GM12872 (cell line): ENCODE measurements at regions not wholly inside any gene's neighbourhood (a gene's known extent, or its start where the extent isn't known, plus 50 kb on each side); places are given as distances from the start of the nearest gene placed in this dataset.

Experiments used
- CTCF ChIP-seq: IDR thresholded peaks from 3 replicates; pipeline ENCODE4 v1.5.1; 2011; ENCODE audit warnings: low read depth, mild to moderate bottlenecking, low read length, moderate library complexity; ENCODE audit not compliant: insufficient read depth

GRCh38 chr13:44277459-44277858, 96.2 kb upstream of the SERP2 start:
- no peak for TF ChIP-seq CTCF

DNA sequence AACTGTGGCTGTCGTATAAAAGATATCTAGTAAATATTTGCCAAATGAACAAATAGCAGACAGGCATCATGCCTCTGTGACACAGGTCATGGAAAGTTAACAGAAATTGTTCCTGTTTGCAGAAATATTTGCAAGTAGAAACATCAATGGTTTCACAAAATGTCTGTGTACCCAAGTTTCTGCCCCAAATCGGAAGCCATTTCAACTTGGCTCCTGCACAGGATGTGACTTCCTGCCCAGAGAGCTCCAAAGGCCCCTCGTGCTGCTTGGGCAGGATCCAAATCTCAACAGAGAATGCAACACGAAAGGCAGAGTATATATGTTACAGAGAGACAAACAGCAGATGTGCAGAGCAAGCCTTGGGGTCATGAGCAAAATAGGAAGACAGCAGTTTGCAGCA, 95.5 kb upstream of the SERP2 start:
- no peak for TF ChIP-seq CTCF

GRCh38 chr13:44280456-44280855, 93.2 kb upstream of the SERP2 start:
- TF ChIP-seq CTCF, result no peak

DNA sequence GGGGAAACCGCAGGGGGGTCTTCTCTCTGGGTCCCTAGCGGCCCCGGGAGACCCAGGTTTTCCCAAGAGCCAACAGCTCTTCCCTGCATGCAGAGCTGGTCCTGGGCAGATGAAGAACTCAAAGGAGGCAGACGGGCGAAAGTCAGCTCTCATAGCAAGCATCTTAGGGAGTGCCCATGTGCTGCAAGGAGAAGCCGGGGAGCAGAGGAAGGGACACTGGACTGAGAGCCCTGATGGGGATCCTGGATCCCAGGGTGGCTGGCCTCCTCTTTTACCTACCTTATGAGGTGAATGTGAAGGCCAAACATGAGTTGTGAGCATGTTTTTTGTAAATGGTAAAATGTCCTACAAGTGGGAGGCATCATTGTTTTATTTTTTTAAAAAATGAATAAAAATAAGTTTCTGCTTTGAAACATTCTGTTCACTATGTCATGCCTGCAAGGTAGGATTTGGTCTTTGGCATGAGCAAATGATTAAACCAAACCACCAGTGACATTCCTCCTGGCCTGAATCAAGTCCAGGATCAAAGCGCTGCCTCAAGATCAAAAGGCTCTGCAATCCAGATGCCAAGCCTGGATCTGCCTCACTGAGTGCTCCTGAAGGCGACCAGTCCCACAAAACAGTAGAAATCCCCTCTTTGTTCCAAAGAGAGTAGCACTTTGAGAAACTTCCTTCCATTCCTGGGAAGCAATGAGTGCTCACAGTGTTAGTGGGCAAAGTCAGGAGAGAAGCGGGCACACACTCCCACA, 92.2 kb upstream of the SERP2 start:
- no peak for TF ChIP-seq CTCF

GRCh38 chr13:44283600-44283999, 90.0 kb upstream of the SERP2 start:
- TF ChIP-seq CTCF, result no peak

- TF ChIP-seq CTCF, result no peak
Measured at GRCh38 chr13:44287958-44288357, 85.7 kb upstream of the SERP2 start.

- no peak for TF ChIP-seq CTCF
Measured at GRCh38 chr13:44292545-44292944, 81.1 kb upstream of the SERP2 start.

GRCh38 chr13:44293374-44293773, 80.2 kb upstream of the SERP2 start:
- no peak for TF ChIP-seq CTCF
